Vagina (tissue), 2 donors: ENCODE measurements at regions not wholly inside any gene's neighbourhood (a gene's known extent, or its start where the extent isn't known, plus 50 kb on each side); places are given as distances from the start of the nearest gene placed in this dataset.

Experiments used
- DNase-seq, 2 donors: peaks; one replicate each; pipeline ENCODE4 v3.0.0-alpha.2; 2017; ENCODE audit errors: extremely low spot score in 2 of 2
- H3K27ac ChIP-seq: fragments of 200-600 bp; sonication (generic); one replicate; pipeline ENCODE4 v1.5.1; 2019
- H3K27me3 ChIP-seq: fragments of 200-600 bp; sonication (generic); one replicate; pipeline ENCODE4 v1.5.1; 2019
- H3K36me3 ChIP-seq, 2 donors: fragments of 200-600 bp; sonication (generic); one replicate each; pipeline ENCODE4 v1.5.1; 2017 to 2019
- H3K4me1 ChIP-seq: fragments of 200-600 bp; sonication (generic); one replicate; pipeline ENCODE4 v1.5.1; 2019
- H3K4me3 ChIP-seq, 2 donors: fragments of 200-600 bp; sonication (generic); 1 replicate in 1 of 2; 2 replicates in 1 of 2; pipeline ENCODE4 v1.5.1; 2016 to 2019
- H3K9me3 ChIP-seq: fragments of 200-600 bp; sonication (generic); one replicate; pipeline ENCODE4 v1.5.1; 2019
- CTCF ChIP-seq, 3 experiments: fragments of 450-650 bp in 2 of 3; fragments of 200-600 bp in 1 of 3; sonication (generic) in 1 of 3; IDR thresholded peaks; one replicate each; pipeline ENCODE4 v1.5.1; 2017 to 2019; ENCODE audit warnings: antibody characterized with exemption in 3 of 3, mild to moderate bottlenecking in 2 of 3, moderate library complexity in 2 of 3
- POLR2A ChIP-seq, 2 donors: fragments of 450-650 bp; IDR thresholded peaks; one replicate each; pipeline ENCODE4 v1.6.1; 2017; ENCODE audit warnings: antibody characterized with exemption in 2 of 2, mild to moderate bottlenecking in 2 of 2, moderate library complexity in 2 of 2
- POLR2AphosphoS5 ChIP-seq, 2 donors: sonication (generic); formaldehyde crosslinking; IDR thresholded peaks; one replicate each; pipeline ENCODE4 v1.9.0; 2017; ENCODE audit warnings: antibody characterized with exemption in 2 of 2, mild to moderate bottlenecking in 2 of 2, low read depth in 1 of 2; ENCODE audit not compliant: insufficient read depth in 1 of 2
- intact Hi-C: fragments of 100-400 bp; cut with DNase I; formaldehyde crosslinking; loops from one replicate; pipeline ENCODE4 v1.15.1; 2023

- Histone ChIP-seq H3K27me3 (no peaks in the 10 kb centered on the region), H3K4me1 (no peaks in the 10 kb centered on the region), H3K9me3 (no peaks in the 10 kb centered on the region), H3K4me3 (no peak overlapping the region), H3K36me3 (no peaks in the 10 kb centered on the region), H3K27ac (no peak overlapping the region)
- TF ChIP-seq CTCF (IDR thresholded peaks at IDR 0.05) (no peak), POLR2AphosphoS5 (IDR thresholded peaks at IDR 0.05; ENCODE audit: insufficient read depth in 1 of 2, low read depth in 1 of 2) (no peak), POLR2A (IDR thresholded peaks at IDR 0.05) (no peak)
- intact Hi-C loops: no loop called here
- DNase-seq: no peak
These were observed 340.9 kb upstream of the PITX2 start for GRCh38 chr4:110963662-110964280.

DNA sequence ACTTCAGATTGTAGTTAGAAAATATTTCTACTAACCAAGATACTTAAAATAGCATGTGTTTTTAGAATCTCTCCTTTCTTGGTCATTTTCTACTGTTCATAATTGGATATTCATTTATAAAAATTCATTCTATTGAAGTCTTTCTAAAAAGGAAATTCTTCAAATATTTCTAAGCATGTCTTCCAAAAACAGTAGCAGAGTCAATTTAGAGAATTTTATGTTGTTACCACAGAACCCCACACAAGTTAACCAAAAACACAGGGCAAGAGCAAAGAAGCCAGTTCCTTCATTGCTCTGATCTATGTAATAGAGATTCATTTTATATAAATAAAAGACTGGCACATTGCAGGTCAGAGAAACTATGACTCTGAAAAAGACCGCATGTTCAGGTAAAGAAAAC is 345.1 kb upstream of the PITX2 start:
- H3K4me3 ChIP-seq: no peak overlapping the region
- H3K9me3 ChIP-seq: no peaks in the 10 kb centered on the region
- no peak for DNase-seq
- no peak overlapping the region for H3K27ac ChIP-seq
- H3K4me1 ChIP-seq: no peaks in the 10 kb centered on the region
- intact Hi-C loops: no loop called here
- TF ChIP-seq POLR2A (IDR thresholded peaks at IDR 0.05): no peak
- H3K36me3 ChIP-seq: no peaks in the 10 kb centered on the region
- H3K27me3 ChIP-seq: no peaks in the 10 kb centered on the region

DNA sequence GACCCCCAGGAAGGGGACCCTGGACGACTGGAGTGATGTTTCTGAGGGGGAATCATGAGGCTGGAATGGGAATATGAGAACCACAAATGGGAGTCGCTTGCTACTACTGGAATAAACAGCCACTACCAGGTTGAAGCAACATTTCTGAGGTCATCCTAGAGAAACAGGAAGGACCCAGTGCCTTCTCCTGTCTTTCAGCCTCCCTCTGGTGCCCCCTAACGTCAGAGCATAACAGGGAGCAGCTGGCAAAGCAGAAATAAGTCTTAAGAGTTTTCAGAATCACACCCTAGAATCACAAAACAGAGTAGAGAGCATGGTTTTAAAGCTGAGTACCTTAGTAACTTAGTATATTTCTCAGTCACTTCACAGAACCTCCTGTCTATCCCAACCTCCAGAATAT is 347.8 kb upstream of the PITX2 start:
- H3K4me1 ChIP-seq: no peaks in the 10 kb centered on the region
- no peaks in the 10 kb centered on the region for H3K9me3 ChIP-seq
- no peak for TF ChIP-seq CTCF (IDR thresholded peaks at IDR 0.05)
- TF ChIP-seq POLR2A (IDR thresholded peaks at IDR 0.05): no peak
- no peak for TF ChIP-seq POLR2AphosphoS5 (IDR thresholded peaks at IDR 0.05; ENCODE audit: insufficient read depth in 1 of 2, low read depth in 1 of 2)
- no peaks in the 10 kb centered on the region for H3K36me3 ChIP-seq
- no peaks in the 10 kb centered on the region for H3K27me3 ChIP-seq
- intact Hi-C loops: no loop called here
- no peak overlapping the region for H3K4me3 ChIP-seq
- no peak overlapping the region for H3K27ac ChIP-seq
- no peak for DNase-seq

DNA sequence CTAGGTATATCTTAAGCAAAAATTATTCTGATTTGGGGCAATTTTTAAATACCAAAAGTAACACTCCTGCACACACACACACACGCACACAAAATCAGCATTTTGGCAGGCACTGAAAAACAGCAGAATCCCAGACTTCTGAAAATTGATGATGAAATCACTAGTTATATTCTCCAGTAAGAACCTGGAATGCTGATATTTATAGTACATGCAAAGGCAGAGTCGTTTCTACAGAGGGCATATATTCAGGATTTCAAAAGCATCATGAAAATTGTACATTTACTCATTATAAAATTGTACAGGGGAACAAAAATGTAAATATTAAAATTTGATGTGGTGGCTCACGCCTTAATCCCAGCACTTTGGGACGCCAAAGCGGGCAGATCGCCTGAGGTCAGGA is 352.5 kb upstream of the PITX2 start:
- no peaks in the 10 kb centered on the region for H3K9me3 ChIP-seq
- H3K27me3 ChIP-seq: no peaks in the 10 kb centered on the region
- no peaks in the 10 kb centered on the region for H3K36me3 ChIP-seq
- no peak overlapping the region for H3K27ac ChIP-seq
- no peaks in the 10 kb centered on the region for H3K4me1 ChIP-seq
- H3K4me3 ChIP-seq: no peak overlapping the region
- no peak for DNase-seq
- TF ChIP-seq CTCF (IDR thresholded peaks at IDR 0.05) (no peak), POLR2A (IDR thresholded peaks at IDR 0.05) (no peak), POLR2AphosphoS5 (IDR thresholded peaks at IDR 0.05; ENCODE audit: insufficient read depth in 1 of 2, low read depth in 1 of 2) (no peak)
- intact Hi-C loops: no loop called here

DNA sequence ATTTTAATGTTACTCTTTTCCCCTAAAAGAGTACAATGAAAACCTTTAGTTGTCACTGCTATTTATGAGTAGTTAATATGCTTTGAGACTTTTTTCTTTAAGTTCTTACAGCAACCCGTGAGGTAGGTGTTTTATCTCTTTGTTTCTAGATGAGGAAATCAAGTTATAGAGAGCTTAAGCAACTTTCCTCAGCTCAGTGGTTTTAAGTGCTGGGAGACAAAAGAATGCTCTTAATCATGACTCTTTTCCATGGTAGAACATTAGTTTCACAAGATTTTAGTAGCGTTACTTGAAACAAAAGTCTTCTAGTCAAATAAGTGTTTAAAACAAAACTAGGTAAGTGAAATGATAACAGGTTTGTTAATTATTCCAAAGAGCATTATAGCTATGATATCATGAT is 354.7 kb upstream of the PITX2 start:
- DNase-seq: no peak
- Histone ChIP-seq H3K4me1 (no peaks in the 10 kb centered on the region), H3K9me3 (no peaks in the 10 kb centered on the region), H3K27me3 (no peaks in the 10 kb centered on the region), H3K4me3 (no peak overlapping the region), H3K36me3 (no peaks in the 10 kb centered on the region), H3K27ac (no peak overlapping the region)
- intact Hi-C loops: no loop called here
- TF ChIP-seq CTCF (IDR thresholded peaks at IDR 0.05): no peak
- no peak for TF ChIP-seq POLR2AphosphoS5 (IDR thresholded peaks at IDR 0.05; ENCODE audit: insufficient read depth in 1 of 2, low read depth in 1 of 2)
- TF ChIP-seq POLR2A (IDR thresholded peaks at IDR 0.05): no peak
